ENCODE measurements at regions not wholly inside any gene's neighbourhood (a gene's known extent, or its start where the extent isn't known, plus 50 kb on each side); places are given as distances from the start of the nearest gene placed in this dataset.

- TF ChIP-seq MAX (IDR thresholded peaks at IDR 0.05) (no peak), GABPA (IDR thresholded peaks at IDR 0.05 in 1 of 2, conservative IDR thresholded peaks at IDR 0.05 in 1 of 2) (no peak), SP1 (IDR thresholded peaks at IDR 0.05) (no peak), FOXA1 (IDR thresholded peaks at IDR 0.05) (no peak), CTCF (IDR thresholded peaks at IDR 0.05; ENCODE audit: low read depth, low read length, missing input control) (no peak), EGR1 (IDR thresholded peaks at IDR 0.05; ENCODE audit: low read depth in 2 of 2) (no peak), TAF1 (conservative IDR thresholded peaks at IDR 0.05) (no peak)
Observed at GRCh38 chr10:8840356-8840755, 785.9 kb downstream of the GATA3 start.
